ENCODE measurements at regions not wholly inside any gene's neighbourhood (a gene's known extent, or its start where the extent isn't known, plus 50 kb on each side); places are given as distances from the start of the nearest gene placed in this dataset.
"Not testable (repeated sequence)": the region's sequence is repeated elsewhere in the genome, so short reads cannot be mapped to it uniquely, and the experiment has no call there.

DNA sequence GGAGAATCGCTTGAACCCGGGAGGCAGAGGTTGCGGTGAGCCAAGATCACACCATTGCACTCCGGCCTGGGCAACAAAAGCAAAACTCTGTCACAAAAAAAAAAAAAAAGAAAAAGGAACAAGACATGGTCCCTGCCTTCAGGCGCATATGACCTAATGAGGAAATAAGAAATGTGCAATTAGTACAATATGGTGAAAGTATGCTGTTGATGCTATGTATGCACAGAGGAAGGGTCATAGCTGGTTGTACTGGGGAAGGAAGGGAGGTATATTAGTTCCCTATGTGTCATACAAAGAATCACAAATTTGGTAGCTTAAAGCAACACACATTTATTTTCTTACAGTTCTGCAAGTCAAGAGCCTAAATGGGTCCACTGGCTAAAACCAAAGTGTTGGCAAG lies 97.8 kb upstream of the MPP7 start:
- intact Hi-C loops (cut with micrococcal nuclease): loop anchor here (5.0 kb wide), 1 partner anchor 92 kb away; no protein-coding TSS in a partner anchor
- H3K9me3 Mint-ChIP-seq: no peaks in the 10 kb centered on the region
- no peaks in the 10 kb centered on the region for H3K27me3 Mint-ChIP-seq
- no peak overlapping the region for H3K4me3 Mint-ChIP-seq
- H3K36me3 Mint-ChIP-seq (ENCODE audit: low read depth): no peaks in the 10 kb centered on the region
- peaks cover 69% of the 10 kb centered on the region for H3K4me1 Mint-ChIP-seq (ENCODE audit: low read depth)
- peak overlapping the region; percentile 78 for H3K27ac Mint-ChIP-seq

DNA sequence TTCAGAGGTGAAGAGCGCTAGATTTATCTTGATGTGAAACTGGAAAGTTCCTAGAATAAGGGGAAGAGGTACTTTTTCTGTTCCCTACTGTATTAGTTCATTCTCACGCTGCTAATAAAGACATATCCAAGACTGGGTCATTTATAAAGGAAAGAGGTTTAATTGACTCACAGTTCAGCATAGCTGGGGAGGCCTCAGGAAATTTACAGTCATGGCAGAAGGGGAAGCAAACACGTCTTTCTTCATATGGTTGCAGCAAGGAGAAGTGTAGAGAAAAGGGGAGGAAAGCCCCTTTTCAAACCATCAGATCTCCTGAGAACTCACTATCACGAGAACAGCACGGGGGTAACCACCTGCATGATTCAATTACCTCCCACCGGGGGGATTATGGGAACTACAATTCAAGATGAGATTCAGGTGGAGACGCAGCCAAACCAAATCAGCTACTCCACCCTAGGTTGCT lies 99.8 kb upstream of the MPP7 start:
- H3K27me3 Mint-ChIP-seq; H3K4me3 Mint-ChIP-seq; H3K36me3 Mint-ChIP-seq (ENCODE audit: low read depth); H3K9me3 Mint-ChIP-seq: not testable (repeated sequence)
- H3K4me1 Mint-ChIP-seq (ENCODE audit: low read depth): peaks cover 62% of the 10 kb centered on the region
- H3K27ac Mint-ChIP-seq: peak overlapping the region; percentile 78
- intact Hi-C loops (cut with micrococcal nuclease): loop anchor here (5.0 kb wide), 1 partner anchor 90 kb away; no protein-coding TSS in a partner anchor

DNA sequence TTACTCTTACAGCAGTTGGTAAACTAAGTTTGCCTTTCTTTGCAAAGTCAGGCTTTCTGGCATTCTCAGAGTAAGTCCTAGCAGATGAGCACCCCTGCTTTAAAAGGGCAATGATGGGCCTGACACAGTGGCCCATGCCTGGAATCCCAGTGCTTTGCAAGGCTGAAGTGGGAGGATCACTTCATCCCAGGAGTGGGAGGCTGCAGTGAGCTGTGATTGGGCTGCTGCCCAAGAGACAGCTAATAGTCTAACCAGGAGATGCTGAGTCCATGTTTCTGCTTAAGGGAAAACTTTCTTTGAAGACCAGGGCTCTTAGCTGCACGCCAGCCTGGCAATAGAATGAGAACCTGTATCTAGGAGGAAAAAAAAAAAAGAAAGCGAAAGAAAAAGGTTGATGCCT lies 100.2 kb upstream of the MPP7 start:
- no peaks in the 10 kb centered on the region for H3K27me3 Mint-ChIP-seq
- H3K36me3 Mint-ChIP-seq (ENCODE audit: low read depth): no peaks in the 10 kb centered on the region
- no peaks in the 10 kb centered on the region for H3K9me3 Mint-ChIP-seq
- peaks cover 62% of the 10 kb centered on the region for H3K4me1 Mint-ChIP-seq (ENCODE audit: low read depth)
- peak overlapping the region; percentile 78 for H3K27ac Mint-ChIP-seq
- intact Hi-C loops (cut with micrococcal nuclease): loop anchor here (5.0 kb wide), 1 partner anchor 89 kb away; no protein-coding TSS in a partner anchor
- H3K4me3 Mint-ChIP-seq: no peak overlapping the region

DNA sequence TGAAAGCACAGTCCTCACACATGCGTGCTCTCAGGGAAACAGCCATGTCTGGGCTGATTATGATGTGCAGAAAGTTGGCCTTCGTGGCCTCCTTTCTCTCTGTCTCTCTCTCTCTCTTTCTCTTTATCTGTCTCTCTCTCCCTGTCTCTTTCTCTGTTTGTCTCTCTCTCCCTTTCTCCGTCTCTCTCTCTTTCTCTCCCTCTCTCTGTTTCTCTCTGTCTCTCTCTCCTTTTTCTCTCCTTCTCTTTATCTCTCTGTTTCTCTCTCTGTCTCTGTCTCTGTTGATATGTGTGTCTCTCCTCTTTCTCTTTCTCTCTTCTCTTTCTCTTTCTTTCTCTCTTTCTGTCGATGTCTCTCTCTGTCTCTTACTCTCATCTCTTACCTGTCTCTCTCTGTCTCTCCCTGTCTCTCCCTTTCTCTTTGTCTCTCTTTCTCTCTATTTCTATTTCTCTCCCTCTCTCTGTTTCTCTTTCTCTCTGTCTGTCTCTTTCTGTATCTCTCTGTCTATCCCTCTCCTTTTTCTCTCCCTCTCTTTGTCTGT lies 105.4 kb upstream of the MPP7 start:
- H3K36me3 Mint-ChIP-seq (ENCODE audit: low read depth): no peaks in the 10 kb centered on the region

DNA sequence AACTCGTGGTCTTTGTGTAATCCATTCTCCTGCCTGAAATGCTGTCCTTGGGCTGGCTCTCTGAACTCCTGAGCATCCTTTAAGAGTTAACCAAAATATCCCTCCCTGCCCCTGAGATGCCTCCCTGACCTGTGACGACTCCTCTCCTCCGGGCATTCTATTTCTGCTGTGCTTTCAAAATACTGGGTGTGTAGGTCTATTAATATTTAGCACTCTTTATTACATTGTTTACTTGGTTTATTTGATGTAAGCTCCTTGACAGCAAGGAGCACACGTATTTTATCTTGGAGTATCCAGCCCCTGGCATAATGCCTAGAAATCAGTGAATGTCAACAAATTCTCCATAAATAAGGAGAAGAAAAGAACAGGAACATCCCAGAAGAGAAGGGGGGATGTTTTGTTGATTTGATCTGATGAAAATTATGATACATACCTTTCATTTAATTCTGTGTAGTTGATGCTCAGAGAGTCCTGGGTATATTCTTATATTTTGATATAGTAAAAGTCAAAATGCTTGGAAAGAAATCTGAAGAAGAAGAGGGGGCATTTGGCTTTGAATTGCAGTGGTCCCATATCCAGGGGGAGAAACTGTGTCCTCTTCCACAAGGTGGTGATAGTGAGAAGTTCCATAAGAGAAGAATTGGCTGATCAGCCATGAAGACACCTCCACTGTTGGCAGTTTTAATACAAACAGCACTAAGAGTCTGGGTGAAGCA lies 107.7 kb upstream of the MPP7 start:
- H3K4me1 Mint-ChIP-seq (ENCODE audit: low read depth): peaks cover 30% of the 10 kb centered on the region
- peaks cover 8% of the 10 kb centered on the region for H3K27me3 Mint-ChIP-seq

More for the DNA sequence above, 105.4 kb upstream of the MPP7 start:
- H3K27me3 Mint-ChIP-seq: peaks cover 8% of the 10 kb centered on the region
- H3K9me3 Mint-ChIP-seq: no peaks in the 10 kb centered on the region
- peaks cover 43% of the 10 kb centered on the region for H3K4me1 Mint-ChIP-seq (ENCODE audit: low read depth)
- H3K4me3 Mint-ChIP-seq: no peak overlapping the region
- H3K27ac Mint-ChIP-seq: peak overlapping the region; percentile 11
- intact Hi-C loops (cut with micrococcal nuclease): no loop called here

DNA sequence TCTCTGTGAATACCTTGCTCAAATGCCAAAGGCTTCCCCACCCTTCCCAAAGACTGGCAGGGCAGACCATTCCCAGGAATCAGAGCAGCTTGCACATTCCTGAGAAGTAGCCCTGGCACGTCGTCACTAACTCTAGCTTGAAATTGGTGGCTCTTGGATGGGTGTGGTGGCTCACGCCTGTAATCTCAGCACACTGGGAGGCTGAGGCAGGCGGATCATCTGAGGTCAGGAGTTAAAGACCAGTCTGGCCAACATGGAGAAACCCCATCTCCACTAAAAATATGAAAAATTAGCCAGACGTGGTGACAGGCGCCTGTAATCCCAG lies 108.2 kb upstream of the MPP7 start:
- Mint-ChIP-seq H3K36me3 (ENCODE audit: low read depth) (no peaks in the 10 kb centered on the region), H3K4me1 (ENCODE audit: low read depth) (peaks cover 30% of the 10 kb centered on the region), H3K4me3 (no peak overlapping the region), H3K27me3 (peaks cover 8% of the 10 kb centered on the region), H3K9me3 (no peaks in the 10 kb centered on the region), H3K27ac (peak overlapping the region; percentile 8)
- intact Hi-C loops (cut with micrococcal nuclease): no loop called here

More for the DNA sequence above, 107.7 kb upstream of the MPP7 start:
- Mint-ChIP-seq H3K4me3 (no peak overlapping the region), H3K36me3 (ENCODE audit: low read depth) (no peaks in the 10 kb centered on the region), H3K9me3 (no peaks in the 10 kb centered on the region), H3K27ac (peak overlapping the region; percentile 8)
- intact Hi-C loops (cut with micrococcal nuclease): no loop called here

DNA sequence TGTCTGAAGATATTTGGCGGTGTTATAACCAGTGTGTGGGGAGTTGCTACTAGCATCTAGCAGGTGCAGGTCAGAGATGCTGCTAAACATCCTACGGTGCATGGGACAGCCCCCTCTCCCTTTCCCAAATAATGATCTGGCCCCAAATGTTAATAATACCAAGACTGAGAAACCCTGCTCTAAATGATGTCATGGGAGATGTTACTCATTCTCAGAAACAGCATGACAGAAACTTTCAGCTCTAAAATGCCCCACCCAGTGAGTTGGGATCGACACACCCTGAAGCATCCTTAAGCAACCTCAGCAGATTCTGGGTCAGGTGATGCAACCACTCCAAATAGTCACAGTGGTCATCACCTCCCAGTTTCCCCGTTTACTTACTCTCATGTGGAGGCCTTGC lies 108.8 kb upstream of the MPP7 start:
- Mint-ChIP-seq H3K27me3 (peaks cover 8% of the 10 kb centered on the region), H3K27ac (peak overlapping the region; percentile 8), H3K4me3 (no peak overlapping the region), H3K9me3 (no peaks in the 10 kb centered on the region), H3K4me1 (ENCODE audit: low read depth) (peaks cover 30% of the 10 kb centered on the region), H3K36me3 (ENCODE audit: low read depth) (no peaks in the 10 kb centered on the region)
- intact Hi-C loops (cut with micrococcal nuclease): no loop called here

DNA sequence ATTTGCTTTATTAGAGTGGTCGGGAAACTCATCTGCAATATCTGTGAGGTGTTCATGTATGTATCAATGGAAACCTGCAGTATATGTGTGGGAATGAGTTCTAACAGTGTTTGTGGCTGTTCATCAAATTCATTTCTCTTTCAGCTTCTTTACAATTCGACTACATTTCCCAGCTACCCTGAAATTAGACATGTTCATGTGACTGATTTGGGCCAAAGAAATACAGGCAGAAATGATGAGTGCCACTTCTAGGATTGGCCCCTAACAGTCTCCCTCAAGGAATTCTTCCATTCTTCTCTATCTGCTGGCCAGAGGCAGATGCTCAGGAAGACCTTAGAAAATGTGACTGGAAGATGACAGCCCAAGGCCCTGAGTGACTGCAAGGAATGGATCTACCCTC lies 114.8 kb upstream of the WAC start:
- Mint-ChIP-seq H3K27ac (no peak overlapping the region), H3K9me3 (no peaks in the 10 kb centered on the region), H3K27me3 (peaks cover 2% of the 10 kb centered on the region), H3K4me3 (no peak overlapping the region), H3K4me1 (ENCODE audit: low read depth) (no peaks in the 10 kb centered on the region), H3K36me3 (ENCODE audit: low read depth) (no peaks in the 10 kb centered on the region)
- intact Hi-C loops (cut with micrococcal nuclease): no loop called here

DNA sequence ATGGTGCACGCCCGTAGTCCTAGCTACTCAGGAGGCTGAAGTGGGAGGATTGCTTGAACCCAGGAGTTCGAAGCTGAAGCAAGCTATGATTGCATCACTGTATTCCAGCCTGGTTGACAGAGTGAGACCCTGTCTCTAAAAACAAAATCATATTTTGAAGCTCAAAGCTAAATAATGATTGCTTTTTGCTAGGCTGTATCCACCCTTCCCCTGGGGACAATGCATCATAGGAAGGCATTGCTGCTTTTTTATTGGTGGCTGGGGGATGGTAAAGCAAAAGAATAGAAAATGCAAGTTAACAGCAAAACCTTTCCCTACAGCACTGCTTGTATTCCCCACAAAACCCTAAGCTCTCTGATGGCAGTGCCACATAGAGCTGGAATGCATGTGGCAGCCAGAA lies 107.5 kb upstream of the WAC start:
- Mint-ChIP-seq H3K4me1 (ENCODE audit: low read depth) (peaks cover 4% of the 10 kb centered on the region), H3K9me3 (no peaks in the 10 kb centered on the region), H3K27me3 (peaks cover 3% of the 10 kb centered on the region), H3K36me3 (ENCODE audit: low read depth) (no peaks in the 10 kb centered on the region), H3K27ac (no peak overlapping the region), H3K4me3 (no peak overlapping the region)
- intact Hi-C loops (cut with micrococcal nuclease): no loop called here

DNA sequence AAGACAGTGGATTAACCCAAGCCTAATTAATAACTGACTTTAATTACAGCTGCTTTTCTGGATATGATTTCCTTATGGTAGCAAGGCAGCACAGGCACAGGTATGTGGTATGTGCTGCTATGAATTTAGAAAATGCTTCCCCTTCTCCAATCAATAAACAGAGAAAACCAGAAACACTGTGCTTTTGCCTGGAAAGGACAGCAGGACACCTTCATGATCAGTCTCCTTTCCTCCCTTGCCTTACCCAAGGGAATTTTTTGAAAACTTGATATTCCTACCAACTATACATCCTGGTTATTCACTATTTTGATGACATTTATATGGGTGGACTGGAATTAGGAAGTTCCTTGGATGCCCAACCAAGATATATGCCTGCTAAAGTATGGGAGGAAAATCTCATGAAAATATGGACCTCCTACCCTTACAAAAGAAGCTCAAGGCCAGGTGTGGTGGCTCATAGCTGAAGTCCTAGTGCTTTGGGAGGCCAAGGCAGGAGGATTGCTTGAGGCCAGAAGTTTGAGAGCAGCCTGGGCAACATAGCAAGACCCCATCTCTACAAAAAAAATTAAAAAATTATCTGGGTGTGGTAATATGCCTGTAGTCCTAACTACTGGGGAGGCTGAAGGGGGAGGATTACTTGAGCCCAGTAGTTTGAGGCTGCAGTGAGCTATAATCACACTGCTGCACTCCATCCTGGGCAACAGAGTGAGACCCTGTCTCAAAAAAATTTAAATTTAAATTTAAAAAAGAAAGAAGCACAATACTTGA lies 106.3 kb upstream of the WAC start:
- H3K4me3 Mint-ChIP-seq: no peak overlapping the region
- H3K36me3 Mint-ChIP-seq (ENCODE audit: low read depth): no peaks in the 10 kb centered on the region
- no peaks in the 10 kb centered on the region for H3K9me3 Mint-ChIP-seq
- H3K27me3 Mint-ChIP-seq: peaks cover 3% of the 10 kb centered on the region
- intact Hi-C loops (cut with micrococcal nuclease): no loop called here
- H3K4me1 Mint-ChIP-seq (ENCODE audit: low read depth): peaks cover 5% of the 10 kb centered on the region
- H3K27ac Mint-ChIP-seq: no peak overlapping the region

DNA sequence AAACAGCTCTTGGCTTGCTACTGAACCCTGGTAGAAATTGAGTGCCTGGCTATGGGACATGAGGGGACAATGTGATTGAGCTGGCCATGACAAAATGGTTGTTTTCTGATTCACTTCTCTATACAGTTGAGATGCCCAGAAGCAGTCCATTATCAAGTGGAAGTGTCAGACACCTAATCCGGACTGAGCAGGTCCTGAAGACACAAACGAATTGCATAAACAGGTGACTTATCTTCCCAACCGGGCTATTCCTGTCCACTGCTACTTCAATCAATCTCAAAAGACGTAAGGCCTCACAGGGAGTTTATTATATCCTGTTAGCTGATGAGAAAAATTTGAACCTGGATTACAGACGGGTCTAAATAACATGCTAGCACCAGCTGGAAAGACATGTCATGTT lies 105.5 kb upstream of the WAC start:
- peaks cover 3% of the 10 kb centered on the region for H3K27me3 Mint-ChIP-seq
- no peaks in the 10 kb centered on the region for H3K9me3 Mint-ChIP-seq
- H3K4me1 Mint-ChIP-seq (ENCODE audit: low read depth): peaks cover 11% of the 10 kb centered on the region
- no peak overlapping the region for H3K4me3 Mint-ChIP-seq
- no peaks in the 10 kb centered on the region for H3K36me3 Mint-ChIP-seq (ENCODE audit: low read depth)
- no peak overlapping the region for H3K27ac Mint-ChIP-seq
- intact Hi-C loops (cut with micrococcal nuclease): no loop called here

DNA sequence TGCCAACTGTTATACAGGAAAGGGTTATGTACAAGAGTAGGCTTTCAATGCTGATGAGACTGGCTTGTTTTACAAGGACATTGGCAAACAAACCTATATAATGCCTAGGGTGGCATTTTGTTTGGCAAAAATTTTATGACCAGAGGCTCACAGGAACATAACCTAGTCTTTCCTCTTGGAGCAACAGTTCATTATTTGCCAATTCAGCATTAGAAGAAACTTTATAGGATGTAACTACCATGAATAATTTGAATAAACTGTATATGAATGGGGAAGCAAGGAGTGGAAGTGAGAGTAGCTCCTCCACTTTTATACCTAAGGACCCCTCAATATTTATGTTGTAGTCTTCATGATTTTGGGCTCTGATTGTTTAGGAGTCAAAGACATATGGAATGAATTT lies 103.9 kb upstream of the WAC start:
- Mint-ChIP-seq H3K36me3 (ENCODE audit: low read depth) (no peaks in the 10 kb centered on the region), H3K9me3 (no peaks in the 10 kb centered on the region), H3K27me3 (peaks cover 3% of the 10 kb centered on the region), H3K27ac (no peak overlapping the region), H3K4me3 (no peak overlapping the region), H3K4me1 (ENCODE audit: low read depth) (peaks cover 18% of the 10 kb centered on the region)
- intact Hi-C loops (cut with micrococcal nuclease): no loop called here

DNA sequence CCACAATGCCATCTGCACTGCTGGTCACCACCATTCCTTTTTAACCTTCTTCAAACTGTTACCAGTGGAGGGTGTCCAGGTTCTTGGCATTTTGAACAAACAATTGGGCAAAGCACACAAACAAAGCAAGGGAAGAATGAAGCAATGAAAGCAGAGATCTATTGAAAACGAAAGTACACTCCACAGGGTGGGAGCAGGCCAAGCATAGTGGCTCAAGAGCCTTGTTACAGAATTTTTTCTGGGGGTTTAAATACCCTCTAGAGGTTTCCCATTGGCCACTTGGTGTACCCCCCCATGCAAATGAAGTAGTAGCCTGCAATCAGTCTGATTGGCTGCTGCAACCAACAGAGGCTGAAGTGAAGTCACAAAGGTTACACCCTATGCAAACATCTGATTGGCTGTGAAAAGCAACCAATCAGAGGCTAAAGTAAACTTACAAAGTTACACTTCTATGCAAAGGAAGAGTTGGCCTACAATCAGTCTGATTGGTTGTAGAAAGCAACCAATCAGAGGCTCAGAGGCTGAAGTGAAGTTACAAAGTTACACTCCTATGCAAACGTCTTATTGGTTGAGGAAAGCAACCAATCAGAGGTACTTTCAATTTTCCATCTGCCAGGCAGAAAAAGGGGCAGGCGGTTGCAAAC lies 103.2 kb upstream of the WAC start:
- H3K4me1 Mint-ChIP-seq (ENCODE audit: low read depth): peaks cover 18% of the 10 kb centered on the region
- H3K9me3 Mint-ChIP-seq: no peaks in the 10 kb centered on the region
- no peak overlapping the region for H3K4me3 Mint-ChIP-seq
- H3K27me3 Mint-ChIP-seq: peaks cover 2% of the 10 kb centered on the region
- no peak overlapping the region for H3K27ac Mint-ChIP-seq
- H3K36me3 Mint-ChIP-seq (ENCODE audit: low read depth): no peaks in the 10 kb centered on the region
- intact Hi-C loops (cut with micrococcal nuclease): loop anchor here (5.0 kb wide), 3 partner anchors 48 to 158 kb away; no protein-coding TSS in a partner anchor

DNA sequence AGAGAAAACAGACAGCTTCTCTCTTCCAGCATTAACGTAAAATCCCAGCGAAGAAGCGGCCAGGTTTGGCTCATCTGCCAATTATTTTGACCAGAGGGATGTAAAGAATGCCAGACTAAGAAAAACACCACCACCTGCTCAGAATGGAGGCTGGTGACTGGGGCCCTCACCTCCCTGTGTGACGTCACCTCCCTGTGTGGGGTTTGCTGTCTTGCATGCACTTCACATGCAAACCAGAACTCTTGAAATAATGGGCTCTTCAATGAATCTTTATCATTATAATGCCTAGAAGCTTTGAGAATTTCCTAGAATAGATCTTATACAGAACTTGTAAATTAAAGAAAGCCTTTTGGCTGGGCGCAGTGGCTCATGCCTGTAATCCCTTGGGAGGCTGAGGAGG lies 101.8 kb upstream of the WAC start:
- H3K9me3 Mint-ChIP-seq: no peaks in the 10 kb centered on the region
- intact Hi-C loops (cut with micrococcal nuclease): loop anchor here (5.0 kb wide), 3 partner anchors 46 to 156 kb away; no protein-coding TSS in a partner anchor
- H3K36me3 Mint-ChIP-seq (ENCODE audit: low read depth): no peaks in the 10 kb centered on the region
- no peak overlapping the region for H3K27ac Mint-ChIP-seq
- peaks cover 18% of the 10 kb centered on the region for H3K4me1 Mint-ChIP-seq (ENCODE audit: low read depth)
- no peak overlapping the region for H3K4me3 Mint-ChIP-seq
- no peaks in the 10 kb centered on the region for H3K27me3 Mint-ChIP-seq
